ENCODE measurements at regions not wholly inside any gene's neighbourhood (a gene's known extent, or its start where the extent isn't known, plus 50 kb on each side); places are given as distances from the start of the nearest gene placed in this dataset.

DNA sequence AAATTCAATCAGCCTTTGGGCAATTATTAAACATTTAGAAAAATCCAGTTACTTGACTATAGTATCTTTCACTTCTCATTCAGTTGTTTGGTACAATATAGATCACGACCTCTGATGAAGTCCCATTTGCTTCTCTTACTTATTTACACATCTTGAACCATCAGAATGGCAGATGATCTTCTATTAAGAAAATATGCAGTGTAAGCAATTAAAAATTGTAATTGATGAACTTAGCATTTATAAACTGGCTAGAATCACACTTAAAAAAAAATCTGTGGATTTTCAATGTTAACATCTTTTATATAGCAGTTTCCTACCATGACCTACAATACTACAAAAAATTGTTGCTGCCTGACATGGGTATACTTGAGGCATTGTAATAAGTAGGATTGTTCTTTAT, 395.5 kb upstream of the CNTN4 start:
- WGBS, 2 donors, result 76 to 85% methylated on average over 1 of the region's 1 CpG
- intact Hi-C loops (cut with DNase I), result no loop called here
- Histone ChIP-seq H3K9me3 (no peaks in the 10 kb centered on the region), H3K27ac (no peak overlapping the region), H3K27me3 (no peaks in the 10 kb centered on the region), H3K4me3 (replicated peaks in 1 of 3) (no peak overlapping the region), H3K36me3 (no peaks in the 10 kb centered on the region), H3K4me1 (no peaks in the 10 kb centered on the region)
- TF ChIP-seq POLR2A (IDR thresholded peaks at IDR 0.05) (no peak), CTCF (IDR thresholded peaks at IDR 0.05) (no peak)
- DNase-seq, result no peak

- Histone ChIP-seq H3K4me3 (replicated peaks in 1 of 3) (no peak overlapping the region), H3K36me3 (no peaks in the 10 kb centered on the region), H3K27ac (no peak overlapping the region), H3K27me3 (no peaks in the 10 kb centered on the region), H3K9me3 (no peaks in the 10 kb centered on the region), H3K4me1 (no peaks in the 10 kb centered on the region)
- 74 to 90% methylated on average over 10 to 11 of the region's 11 CpGs for WGBS, 2 donors
- intact Hi-C loops (cut with DNase I), result no loop called here
- TF ChIP-seq CTCF (IDR thresholded peaks at IDR 0.05) (no peak), POLR2A (IDR thresholded peaks at IDR 0.05) (no peak)
- no peak for DNase-seq
These were observed 388.0 kb upstream of the CNTN4 start for GRCh38 chr3:1710663-1711062.

GRCh38 chr3:1717524-1717923, 381.1 kb upstream of the CNTN4 start:
- Histone ChIP-seq H3K36me3 (no peaks in the 10 kb centered on the region), H3K9me3 (no peaks in the 10 kb centered on the region), H3K4me3 (replicated peaks in 1 of 3) (no peak overlapping the region), H3K27ac (no peak overlapping the region), H3K27me3 (no peaks in the 10 kb centered on the region), H3K4me1 (no peaks in the 10 kb centered on the region)
- TF ChIP-seq CTCF (IDR thresholded peaks at IDR 0.05), result no peak
- no peak for TF ChIP-seq POLR2A (IDR thresholded peaks at IDR 0.05)
- intact Hi-C loops (cut with DNase I), result no loop called here
- DNase-seq, result no peak

DNA sequence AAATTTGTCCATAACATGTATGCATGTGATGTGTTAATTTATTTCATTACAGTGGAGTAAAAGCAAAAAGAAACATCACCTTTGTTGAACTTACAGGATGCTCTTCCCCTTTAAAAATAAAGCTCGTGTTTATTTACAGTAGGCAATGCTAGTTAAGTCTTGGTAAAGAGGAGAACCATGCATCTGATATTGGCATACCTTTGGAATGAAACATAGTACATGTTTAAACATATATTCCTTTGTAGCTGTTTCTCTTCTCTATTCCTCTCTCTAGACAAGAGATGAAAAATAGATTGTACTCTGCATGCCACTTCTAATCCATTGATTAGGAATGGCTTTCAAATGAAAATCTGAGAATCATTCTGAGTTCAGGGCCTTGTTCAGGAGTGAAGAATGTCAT, 374.9 kb upstream of the CNTN4 start:
- 60 to 76% methylated on average over 1 of the region's 1 CpG for WGBS, 2 donors
- TF ChIP-seq CTCF (IDR thresholded peaks at IDR 0.05) (no peak), POLR2A (IDR thresholded peaks at IDR 0.05) (no peak)
- H3K4me3 ChIP-seq (replicated peaks in 1 of 3), result no peak overlapping the region
- H3K9me3 ChIP-seq, result no peaks in the 10 kb centered on the region
- H3K27ac ChIP-seq, result no peak overlapping the region
- H3K27me3 ChIP-seq, result no peaks in the 10 kb centered on the region
- H3K4me1 ChIP-seq, result no peaks in the 10 kb centered on the region
- no peak for DNase-seq
- intact Hi-C loops (cut with DNase I), result no loop called here
- H3K36me3 ChIP-seq, result no peaks in the 10 kb centered on the region

GRCh38 chr3:1726741-1727140, 371.9 kb upstream of the CNTN4 start:
- no peak overlapping the region for H3K27ac ChIP-seq
- H3K36me3 ChIP-seq, result no peaks in the 10 kb centered on the region
- intact Hi-C loops (cut with DNase I), result no loop called here
- no peaks in the 10 kb centered on the region for H3K9me3 ChIP-seq
- DNase-seq, result no peak
- H3K4me3 ChIP-seq (replicated peaks in 1 of 3), result no peak overlapping the region
- H3K27me3 ChIP-seq, result no peaks in the 10 kb centered on the region
- 82 to 88% methylated on average over 3 of the region's 3 CpGs for WGBS, 2 donors
- TF ChIP-seq POLR2A (IDR thresholded peaks at IDR 0.05) (no peak), CTCF (IDR thresholded peaks at IDR 0.05) (no peak)
- no peaks in the 10 kb centered on the region for H3K4me1 ChIP-seq
